ENCODE measurements at regions not wholly inside any gene's neighbourhood (a gene's known extent, or its start where the extent isn't known, plus 50 kb on each side); places are given as distances from the start of the nearest gene placed in this dataset.

DNA sequence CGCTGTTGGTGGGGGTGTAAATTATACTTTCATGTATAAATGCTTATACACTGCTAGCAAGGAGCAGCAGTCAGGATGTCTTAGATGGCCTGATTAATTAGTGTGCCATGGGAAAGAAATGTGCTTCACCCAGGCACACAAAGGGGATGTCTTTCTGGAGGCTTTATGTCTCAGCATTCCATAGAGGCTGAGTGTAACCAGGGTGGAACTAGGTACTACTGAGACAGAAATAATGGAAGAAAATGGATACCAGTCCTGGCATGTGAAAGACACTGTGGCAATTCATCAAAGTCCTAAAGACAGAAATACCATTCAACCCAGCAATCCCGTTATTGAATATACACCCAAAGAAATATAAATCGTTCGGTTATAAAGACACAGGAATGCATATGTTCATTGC, 52.5 kb downstream of the PF4 start:
- DNase-seq (ENCODE audit: low read depth in 2 of 2) = no peak

DNA sequence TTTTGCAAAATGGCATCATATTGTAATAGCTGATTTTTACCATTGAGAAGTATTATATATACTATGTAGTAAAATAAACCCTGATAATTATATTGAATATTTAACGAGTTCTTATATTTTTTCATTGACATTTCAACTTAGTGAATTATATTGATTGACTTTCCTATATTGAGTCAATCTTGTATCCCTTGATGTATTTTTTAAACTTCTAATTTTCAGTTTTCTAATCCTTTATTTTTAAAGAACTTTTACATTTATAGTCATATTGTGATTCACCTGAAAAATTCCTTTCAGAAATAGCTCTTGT, 54.4 kb downstream of the CXCL1 start:
- DNase-seq (ENCODE audit: low read depth in 2 of 2) = no peak

GRCh38 chr4:73922766-73923630, 53.8 kb downstream of the CXCL1 start:
- DNase-seq (ENCODE audit: low read depth in 2 of 2) = peak; percentile 71 to 78

- DNase-seq (ENCODE audit: low read depth in 2 of 2) = no peak
These were observed 53.1 kb downstream of the CXCL1 start for GRCh38 chr4:73922317-73922716.

All from lung microvascular endothelial cell (primary cell).